NT2/D1 (cell line): ENCODE measurements at regions not wholly inside any gene's neighbourhood (a gene's known extent, or its start where the extent isn't known, plus 50 kb on each side); places are given as distances from the start of the nearest gene placed in this dataset.

Experiments
- SUZ12 ChIP-seq: IDR thresholded peaks from 2 replicates; pipeline ENCODE4 v1.6.1; 2011; ENCODE audit not compliant: insufficient read length, insufficient read depth; ENCODE audit errors: extremely low read depth
- ZNF274 ChIP-seq: IDR thresholded peaks from 2 replicates; pipeline ENCODE4 v1.6.1; 2011; ENCODE audit warnings: mild to moderate bottlenecking, low read depth, low read length

DNA sequence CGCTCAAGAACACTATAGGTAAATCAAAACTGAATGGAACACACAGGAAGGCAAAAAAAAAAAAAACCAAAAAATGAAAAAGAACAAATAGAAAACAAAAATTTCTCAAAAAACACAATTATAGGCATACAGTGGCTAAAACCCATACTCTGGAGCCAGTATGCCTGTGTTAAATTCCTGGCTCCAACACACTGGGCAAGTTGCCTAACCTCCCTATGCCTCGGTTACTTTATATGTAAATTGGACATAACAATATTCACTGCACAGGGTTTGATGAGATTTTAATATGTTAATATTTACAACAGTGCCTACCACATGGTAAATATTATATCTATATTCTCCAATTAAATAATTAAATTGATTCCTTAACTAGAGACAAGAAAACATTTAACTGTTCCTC, 217.1 kb downstream of the HTR7 start:
- TF ChIP-seq ZNF274 (no peak), SUZ12 (no peak)
